ENCODE measurements at regions not wholly inside any gene's neighbourhood (a gene's known extent, or its start where the extent isn't known, plus 50 kb on each side); places are given as distances from the start of the nearest gene placed in this dataset.

DNA sequence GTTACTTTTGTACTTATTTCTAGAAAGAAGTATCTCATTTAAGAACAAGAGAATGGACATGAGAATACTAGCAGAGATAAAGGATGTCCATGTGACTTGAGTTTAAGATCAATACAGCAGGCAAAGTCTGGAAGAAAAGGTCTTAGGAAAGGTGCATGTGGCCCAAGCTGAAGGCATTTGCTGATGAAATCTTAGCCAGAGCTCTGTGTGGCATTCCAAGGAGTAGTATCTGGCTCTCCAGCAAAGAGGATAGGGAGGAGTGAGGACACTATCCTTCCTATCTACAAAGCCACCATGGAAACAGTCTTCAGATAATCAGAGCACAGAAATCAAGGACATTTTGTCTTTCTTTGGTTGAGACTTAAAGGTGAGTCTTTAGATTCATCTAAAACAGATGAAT lies 244.1 kb upstream of the RGMB start:
- TF ChIP-seq SMC3 (conservative IDR thresholded peaks at IDR 0.05; ENCODE audit: poor library complexity) (no peak), EZH2 (IDR thresholded peaks at IDR 0.05; ENCODE audit: borderline replicate concordance, insufficient read depth, low read length, poor library complexity, severe bottlenecking) (no peak), RAD21 (conservative IDR thresholded peaks at IDR 0.05) (no peak), POLR2AphosphoS5 (IDR thresholded peaks at IDR 0.05) (no peak), EP300 (conservative IDR thresholded peaks at IDR 0.05; ENCODE audit: poor library complexity, severe bottlenecking) (no peak)
- TF ChIP-seq, protein P1, sequence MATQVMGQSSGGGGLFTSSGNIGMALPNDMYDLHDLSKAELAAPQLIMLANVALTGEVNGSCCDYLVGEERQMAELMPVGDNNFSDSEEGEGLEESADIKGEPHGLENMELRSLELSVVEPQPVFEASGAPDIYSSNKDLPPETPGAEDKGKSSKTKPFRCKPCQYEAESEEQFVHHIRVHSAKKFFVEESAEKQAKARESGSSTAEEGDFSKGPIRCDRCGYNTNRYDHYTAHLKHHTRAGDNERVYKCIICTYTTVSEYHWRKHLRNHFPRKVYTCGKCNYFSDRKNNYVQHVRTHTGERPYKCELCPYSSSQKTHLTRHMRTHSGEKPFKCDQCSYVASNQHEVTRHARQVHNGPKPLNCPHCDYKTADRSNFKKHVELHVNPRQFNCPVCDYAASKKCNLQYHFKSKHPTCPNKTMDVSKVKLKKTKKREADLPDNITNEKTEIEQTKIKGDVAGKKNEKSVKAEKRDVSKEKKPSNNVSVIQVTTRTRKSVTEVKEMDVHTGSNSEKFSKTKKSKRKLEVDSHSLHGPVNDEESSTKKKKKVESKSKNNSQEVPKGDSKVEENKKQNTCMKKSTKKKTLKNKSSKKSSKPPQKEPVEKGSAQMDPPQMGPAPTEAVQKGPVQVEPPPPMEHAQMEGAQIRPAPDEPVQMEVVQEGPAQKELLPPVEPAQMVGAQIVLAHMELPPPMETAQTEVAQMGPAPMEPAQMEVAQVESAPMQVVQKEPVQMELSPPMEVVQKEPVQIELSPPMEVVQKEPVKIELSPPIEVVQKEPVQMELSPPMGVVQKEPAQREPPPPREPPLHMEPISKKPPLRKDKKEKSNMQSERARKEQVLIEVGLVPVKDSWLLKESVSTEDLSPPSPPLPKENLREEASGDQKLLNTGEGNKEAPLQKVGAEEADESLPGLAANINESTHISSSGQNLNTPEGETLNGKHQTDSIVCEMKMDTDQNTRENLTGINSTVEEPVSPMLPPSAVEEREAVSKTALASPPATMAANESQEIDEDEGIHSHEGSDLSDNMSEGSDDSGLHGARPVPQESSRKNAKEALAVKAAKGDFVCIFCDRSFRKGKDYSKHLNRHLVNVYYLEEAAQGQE (IDR thresholded peaks at IDR 0.05; ENCODE audit: borderline replicate concordance): no peak
- TF ChIP-seq, protein P2, sequence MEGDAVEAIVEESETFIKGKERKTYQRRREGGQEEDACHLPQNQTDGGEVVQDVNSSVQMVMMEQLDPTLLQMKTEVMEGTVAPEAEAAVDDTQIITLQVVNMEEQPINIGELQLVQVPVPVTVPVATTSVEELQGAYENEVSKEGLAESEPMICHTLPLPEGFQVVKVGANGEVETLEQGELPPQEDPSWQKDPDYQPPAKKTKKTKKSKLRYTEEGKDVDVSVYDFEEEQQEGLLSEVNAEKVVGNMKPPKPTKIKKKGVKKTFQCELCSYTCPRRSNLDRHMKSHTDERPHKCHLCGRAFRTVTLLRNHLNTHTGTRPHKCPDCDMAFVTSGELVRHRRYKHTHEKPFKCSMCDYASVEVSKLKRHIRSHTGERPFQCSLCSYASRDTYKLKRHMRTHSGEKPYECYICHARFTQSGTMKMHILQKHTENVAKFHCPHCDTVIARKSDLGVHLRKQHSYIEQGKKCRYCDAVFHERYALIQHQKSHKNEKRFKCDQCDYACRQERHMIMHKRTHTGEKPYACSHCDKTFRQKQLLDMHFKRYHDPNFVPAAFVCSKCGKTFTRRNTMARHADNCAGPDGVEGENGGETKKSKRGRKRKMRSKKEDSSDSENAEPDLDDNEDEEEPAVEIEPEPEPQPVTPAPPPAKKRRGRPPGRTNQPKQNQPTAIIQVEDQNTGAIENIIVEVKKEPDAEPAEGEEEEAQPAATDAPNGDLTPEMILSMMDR (IDR thresholded peaks at IDR 0.05; ENCODE audit: poor library complexity, severe bottlenecking): no peak
